ENCODE measurements at regions not wholly inside any gene's neighbourhood (a gene's known extent, or its start where the extent isn't known, plus 50 kb on each side); places are given as distances from the start of the nearest gene placed in this dataset.
"Not testable (repeated sequence)": the region's sequence is repeated elsewhere in the genome, so short reads cannot be mapped to it uniquely, and the experiment has no call there.

DNA sequence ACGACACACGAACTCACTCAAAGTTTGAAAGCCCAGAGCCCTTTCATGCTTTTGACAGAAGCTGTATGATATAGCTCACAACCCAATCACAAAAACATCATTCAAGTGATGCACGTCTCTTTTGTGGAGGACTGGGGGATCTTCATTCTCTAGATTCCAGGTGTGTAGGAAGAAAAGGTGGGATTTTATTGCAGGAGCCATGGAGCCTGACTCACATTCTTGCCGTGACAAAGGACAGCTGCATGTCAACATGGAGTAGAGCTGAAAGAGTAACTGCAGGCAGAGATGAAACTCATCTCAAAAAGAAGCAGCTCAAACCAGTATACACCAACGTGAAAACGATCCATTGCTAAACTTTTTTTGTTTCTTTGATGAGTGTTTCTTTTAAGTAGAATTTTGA, 50.9 kb upstream of the PDE1A start:
- no peak for DNase-seq (ENCODE audit: low read depth)

GRCh38 chr2:182481676-182482075, 54.8 kb upstream of the PDE1A start:
- DNase-seq (ENCODE audit: low read depth), result no peak

DNA sequence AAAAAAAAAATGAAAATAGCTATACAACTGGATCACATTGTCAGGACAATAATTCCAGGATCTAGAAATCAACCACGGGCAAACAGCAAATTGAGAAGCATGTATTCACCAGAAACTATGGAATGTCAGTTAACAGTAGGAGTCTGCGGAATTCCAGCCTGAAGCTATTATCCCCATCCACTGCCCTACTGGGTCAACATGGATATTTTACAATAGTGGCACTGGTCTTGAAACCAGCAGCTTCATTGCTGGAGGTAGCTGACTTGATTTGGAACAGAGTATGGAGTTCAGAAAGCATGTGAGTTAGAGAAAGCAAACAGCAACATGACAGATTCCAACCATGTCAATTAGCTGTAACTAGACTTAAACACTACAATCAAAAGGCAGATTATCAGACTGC, 55.7 kb upstream of the PDE1A start:
- no peak for DNase-seq (ENCODE audit: low read depth)

- DNase-seq (ENCODE audit: low read depth), result no peak
Measured at GRCh38 chr2:182496596-182496995, 69.8 kb upstream of the PDE1A start.

GRCh38 chr2:182499706-182500470, 73.1 kb upstream of the PDE1A start:
- DNase-seq (ENCODE audit: low read depth), result no peak

DNA sequence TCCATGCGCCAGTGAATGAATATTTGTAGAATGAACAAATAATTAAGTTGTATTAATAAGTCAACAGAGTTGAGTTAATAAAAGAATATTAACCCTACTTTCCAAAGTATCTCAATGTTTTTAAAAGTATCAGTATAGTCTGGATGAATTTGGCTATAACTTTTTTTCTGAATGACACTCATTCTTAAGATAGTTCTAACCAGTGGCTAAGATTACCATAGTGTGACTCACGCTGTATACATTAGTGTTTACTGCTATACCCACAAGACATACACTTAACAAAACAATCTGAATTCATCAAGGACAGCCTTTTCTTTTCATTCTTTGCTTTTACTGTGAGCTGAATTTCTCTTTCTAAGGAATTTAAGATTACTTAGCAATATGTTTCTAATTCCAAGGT, 77.0 kb upstream of the PDE1A start:
- no peak for DNase-seq (ENCODE audit: low read depth)

- peak; percentile 22 for DNase-seq (ENCODE audit: low read depth)
Measured at GRCh38 chr2:182504903-182505302, 78.1 kb upstream of the PDE1A start.

DNA sequence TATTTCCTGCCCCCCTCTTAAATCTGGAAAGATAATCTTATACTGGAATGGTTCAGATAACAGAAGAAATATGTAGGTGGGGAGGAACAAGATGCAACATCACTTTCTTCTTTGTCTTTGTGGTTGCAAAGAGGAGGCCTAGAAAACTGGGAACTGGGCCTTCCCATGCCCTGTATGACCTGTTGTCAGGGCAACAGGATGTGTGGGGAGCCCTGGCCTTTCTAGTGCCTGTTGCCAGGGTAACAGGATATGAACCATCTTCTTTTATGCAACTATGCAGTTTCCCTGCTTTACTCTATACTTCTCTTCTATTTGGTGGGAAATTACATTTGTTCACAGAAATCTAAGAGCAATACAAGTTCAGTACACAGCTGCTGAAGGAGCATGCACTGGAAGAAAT, 79.8 kb upstream of the PDE1A start:
- DNase-seq (ENCODE audit: low read depth), result no peak

DNA sequence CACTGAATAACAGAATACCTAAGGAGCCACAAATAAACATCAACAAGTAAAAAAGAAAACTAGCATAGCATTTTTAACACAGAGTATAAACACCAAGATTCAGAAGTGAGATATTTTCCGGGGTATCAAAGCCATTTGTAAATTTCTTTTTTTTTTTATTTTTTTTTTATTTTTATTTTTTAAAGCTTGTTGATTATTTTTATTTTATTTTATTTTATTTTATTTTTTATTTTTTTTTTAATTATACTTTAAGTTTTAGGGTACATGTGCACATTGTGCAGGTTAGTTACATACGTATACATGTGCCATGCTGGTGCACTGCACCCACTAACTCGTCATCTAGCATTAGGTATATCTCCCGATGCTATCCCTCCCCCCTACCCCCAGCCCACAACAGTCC, 81.7 kb upstream of the PDE1A start:
- not testable (repeated sequence) for DNase-seq (ENCODE audit: low read depth)

- no peak for DNase-seq (ENCODE audit: low read depth)
Measured at GRCh38 chr2:182509216-182509615, 82.4 kb upstream of the PDE1A start.

DNA sequence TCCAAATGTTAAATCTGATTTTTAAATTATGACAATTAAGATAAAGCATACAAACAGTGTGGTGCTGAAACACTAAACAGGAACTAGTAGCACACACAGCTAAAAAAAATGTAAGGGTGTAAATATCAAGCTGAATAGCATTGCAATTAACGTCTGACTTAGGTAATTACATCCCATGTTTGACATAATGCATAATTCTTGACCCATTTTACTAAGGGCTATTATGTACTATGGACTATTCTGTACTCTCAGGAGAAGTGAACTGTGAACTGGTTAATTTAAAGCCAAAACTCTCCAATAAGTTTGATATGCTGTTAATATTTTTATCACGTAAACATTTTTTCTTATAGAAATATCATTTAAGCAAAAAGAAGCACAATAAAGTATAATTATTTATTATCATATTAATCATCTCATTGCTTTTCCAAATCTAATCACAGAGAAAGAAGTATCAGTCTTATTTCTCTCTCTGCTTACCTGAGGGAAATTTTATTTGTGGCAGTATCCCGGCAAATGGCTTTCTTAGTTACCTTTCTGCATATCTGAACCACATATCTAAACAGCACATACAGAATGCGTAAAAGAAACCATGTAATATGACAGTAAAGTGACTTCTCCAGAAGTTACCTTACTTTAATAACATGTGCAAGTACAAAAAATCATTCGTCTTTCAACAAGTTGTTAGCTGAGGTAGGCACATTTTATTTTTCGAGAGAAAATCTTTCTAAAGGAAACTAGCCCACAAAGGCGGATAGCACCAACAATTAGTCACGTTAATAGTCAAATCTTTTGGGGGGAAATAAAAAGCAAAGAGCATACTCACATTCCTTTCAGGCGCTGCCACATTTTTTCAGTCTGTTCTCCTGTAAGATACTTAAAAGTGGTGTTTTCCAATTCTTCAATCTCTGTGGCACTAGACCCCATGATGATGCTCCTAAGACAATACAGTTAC, 94.9 kb upstream of the PDE1A start:
- no peak for DNase-seq (ENCODE audit: low read depth)

DNA sequence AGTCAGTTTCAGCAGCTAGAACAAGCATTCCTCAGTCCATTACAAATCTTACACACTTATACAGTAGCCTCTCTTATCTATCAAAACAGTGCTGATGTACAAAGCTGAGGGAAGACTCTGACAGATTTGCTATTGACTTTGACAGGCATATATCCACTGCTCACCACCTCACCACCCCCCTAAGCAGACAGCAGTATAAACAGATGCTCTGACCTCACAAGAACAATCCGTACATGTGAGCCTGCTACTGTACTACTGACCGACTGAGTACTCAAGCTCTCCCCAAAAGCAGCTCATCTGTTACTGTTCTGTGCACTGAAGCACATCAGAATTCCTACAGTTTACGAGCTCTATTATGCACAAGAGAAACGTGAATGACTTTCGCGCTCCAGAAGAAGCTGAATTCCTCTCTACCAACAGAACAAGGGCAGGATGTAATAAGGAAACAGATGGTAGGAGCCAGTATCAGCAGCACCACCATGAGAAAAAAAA, 95.6 kb upstream of the PDE1A start:
- no peak for DNase-seq (ENCODE audit: low read depth)

DNA sequence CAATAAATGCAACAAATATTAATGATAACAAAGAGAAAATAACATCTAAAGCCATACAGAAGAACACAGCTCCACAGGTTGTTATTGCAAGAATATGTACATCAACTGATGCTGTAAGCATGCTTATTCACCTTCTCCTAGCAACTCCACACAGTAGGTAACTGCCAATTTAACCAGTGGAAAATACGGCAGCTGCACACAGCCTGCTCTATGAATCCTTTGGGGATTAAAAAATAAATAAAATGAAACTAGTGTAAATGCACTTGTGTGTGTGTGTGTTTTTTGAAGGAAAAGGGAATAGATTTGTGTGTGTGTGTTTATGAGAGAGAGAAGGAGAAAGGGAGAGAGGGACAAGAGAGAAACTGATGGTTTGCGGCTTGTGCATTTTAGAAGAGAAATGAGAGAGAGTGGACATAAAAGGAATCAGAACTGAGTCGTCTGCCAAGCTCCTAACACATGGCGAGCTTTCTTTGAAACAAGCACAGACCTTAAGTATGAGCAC, 96.2 kb upstream of the PDE1A start:
- DNase-seq (ENCODE audit: low read depth), result no peak

- DNase-seq (ENCODE audit: low read depth), result no peak
Measured at GRCh38 chr2:182530636-182531035, 103.8 kb upstream of the PDE1A start.

- no peak for DNase-seq (ENCODE audit: low read depth)
Measured at GRCh38 chr2:182540252-182540651, 113.4 kb upstream of the PDE1A start.

DNA sequence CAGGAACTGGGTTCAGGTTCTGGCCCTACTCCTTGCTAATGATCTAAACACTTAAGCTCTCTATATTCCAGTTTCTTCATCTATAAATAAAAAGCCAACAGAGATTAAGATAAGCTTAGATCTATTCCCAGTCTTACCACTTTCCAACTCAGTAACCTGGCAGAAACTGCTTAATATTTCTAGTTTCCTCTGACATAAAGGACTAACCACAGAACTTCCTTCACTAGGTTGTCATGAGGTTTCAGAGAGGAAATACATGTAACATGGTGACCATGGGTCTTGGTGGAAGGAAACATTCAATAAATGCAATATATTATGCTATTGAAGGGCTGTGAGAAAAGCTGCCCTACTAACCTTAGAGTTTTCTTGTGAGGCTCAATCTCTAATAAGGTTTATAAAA, 114.4 kb upstream of the PDE1A start:
- no peak for DNase-seq (ENCODE audit: low read depth)

GRCh38 chr2:182542501-182543258, 115.8 kb upstream of the PDE1A start:
- no peak for DNase-seq (ENCODE audit: low read depth)

GRCh38 chr2:182543741-182544525, 117.1 kb upstream of the PDE1A start:
- DNase-seq (ENCODE audit: low read depth), result no peak

DNA sequence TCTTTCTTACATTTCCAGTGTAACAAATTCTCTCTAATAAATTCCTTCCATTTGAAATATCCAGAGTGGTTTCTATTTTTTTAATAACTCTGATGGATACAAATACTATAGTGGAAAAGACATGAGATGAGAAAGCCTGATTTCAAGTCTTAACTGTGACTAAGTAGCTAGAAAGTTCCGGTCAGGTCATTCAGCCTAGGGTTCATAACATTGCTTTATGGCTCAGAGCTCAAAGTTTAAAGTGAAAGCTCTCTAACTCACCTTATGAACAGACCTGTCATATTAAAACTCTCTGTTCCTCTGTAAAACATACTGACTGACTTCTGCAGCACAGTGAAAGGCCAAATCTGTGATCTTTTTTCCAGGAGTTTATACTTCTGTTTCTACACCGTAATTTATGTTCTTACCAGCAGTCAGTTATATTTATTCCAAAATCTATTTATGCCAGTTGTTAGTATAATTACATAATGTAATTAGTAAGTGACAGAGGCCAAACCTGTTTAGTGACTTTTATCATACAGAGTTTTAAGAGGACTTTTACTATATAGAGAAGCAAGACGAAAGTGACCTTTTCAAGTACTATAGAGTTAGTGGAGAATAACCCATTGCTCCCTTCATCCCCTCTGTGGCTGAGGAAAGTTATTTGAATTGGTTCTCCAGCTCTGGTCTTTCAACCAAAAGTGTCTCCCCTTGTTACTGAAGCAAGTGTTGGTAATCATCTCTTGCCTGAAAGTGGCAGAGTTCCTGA, 118.8 kb upstream of the PDE1A start:
- no peak for DNase-seq (ENCODE audit: low read depth)

Measured in fibroblast of the conjunctiva (primary cell).